H1 (cell line): ENCODE measurements at regions not wholly inside any gene's neighbourhood (a gene's known extent, or its start where the extent isn't known, plus 50 kb on each side); places are given as distances from the start of the nearest gene placed in this dataset.

Experiments
- ATF3 ChIP-seq: IDR thresholded peaks from 2 replicates; pipeline ENCODE4 v1.6.1; 2011; ENCODE audit warnings: low read depth, mild to moderate bottlenecking, low read length; ENCODE audit not compliant: insufficient read depth
- CHD7 ChIP-seq: fragments of 300-600 bp; sonication (generic); IDR thresholded peaks from 2 replicates; pipeline ENCODE4 v1.7.1; 2012; ENCODE audit warnings: low read length, moderate library complexity, mild to moderate bottlenecking, inconsistent platforms; ENCODE audit not compliant: insufficient replicate concordance
- FOSL1 ChIP-seq: IDR thresholded peaks from 2 replicates; pipeline ENCODE4 v1.6.1; 2011; ENCODE audit warnings: mild to moderate bottlenecking, low read depth, low read length, moderate library complexity; ENCODE audit not compliant: insufficient read depth
- GABPA ChIP-seq: IDR thresholded peaks from 2 replicates; pipeline ENCODE4 v1.6.1; 2011; ENCODE audit warnings: mild to moderate bottlenecking, low read length, moderate library complexity, borderline replicate concordance; ENCODE audit not compliant: insufficient read depth
- KDM1A ChIP-seq: fragments of 200-600, 300-600 bp; sonication (generic); IDR thresholded peaks from 2 replicates; pipeline ENCODE4 v1.7.1; 2016; ENCODE audit warnings: mild to moderate bottlenecking, low read length, borderline replicate concordance
- POU5F1 ChIP-seq: IDR thresholded peaks from 2 replicates; pipeline ENCODE4 v1.6.1; 2011; ENCODE audit warnings: low read depth, mild to moderate bottlenecking, low read length, moderate library complexity
- RBBP5 ChIP-seq: IDR thresholded peaks from 2 replicates; pipeline ENCODE4 v1.7.1; 2012; ENCODE audit warnings: low read depth, mild to moderate bottlenecking, inconsistent platforms, low read length, moderate library complexity, borderline replicate concordance
- RXRA ChIP-seq: IDR thresholded peaks from 2 replicates; pipeline ENCODE4 v1.6.1; 2011; ENCODE audit warnings: low read depth, mild to moderate bottlenecking, low read length, moderate library complexity; ENCODE audit not compliant: insufficient read depth
- SP2 ChIP-seq: IDR thresholded peaks from 2 replicates; pipeline ENCODE4 v1.6.1; 2012; ENCODE audit warnings: mild to moderate bottlenecking, low read length, inconsistent platforms
- TAF7 ChIP-seq: optimal IDR thresholded peaks from 2 replicates; pipeline ENCODE3; 2011; ENCODE audit warnings: low read depth, mild to moderate bottlenecking, inconsistent platforms, low read length, moderate library complexity, borderline replicate concordance

GRCh38 chr3:145815707-145816413 is 345.1 kb downstream of the PLOD2 start (continued):
- peak; percentile 86 for TF ChIP-seq CHD7
- no peak for TF ChIP-seq RBBP5
- TF ChIP-seq GABPA = no peak
- no peak for TF ChIP-seq TAF7
- TF ChIP-seq ATF3 = no peak
- no peak for TF ChIP-seq SP2
- no peak for TF ChIP-seq RXRA
- no peak for TF ChIP-seq FOSL1
- TF ChIP-seq POU5F1 = no peak
- TF ChIP-seq KDM1A = peak; percentile 86
